ENCODE measurements at regions not wholly inside any gene's neighbourhood (a gene's known extent, or its start where the extent isn't known, plus 50 kb on each side); places are given as distances from the start of the nearest gene placed in this dataset.

DNA sequence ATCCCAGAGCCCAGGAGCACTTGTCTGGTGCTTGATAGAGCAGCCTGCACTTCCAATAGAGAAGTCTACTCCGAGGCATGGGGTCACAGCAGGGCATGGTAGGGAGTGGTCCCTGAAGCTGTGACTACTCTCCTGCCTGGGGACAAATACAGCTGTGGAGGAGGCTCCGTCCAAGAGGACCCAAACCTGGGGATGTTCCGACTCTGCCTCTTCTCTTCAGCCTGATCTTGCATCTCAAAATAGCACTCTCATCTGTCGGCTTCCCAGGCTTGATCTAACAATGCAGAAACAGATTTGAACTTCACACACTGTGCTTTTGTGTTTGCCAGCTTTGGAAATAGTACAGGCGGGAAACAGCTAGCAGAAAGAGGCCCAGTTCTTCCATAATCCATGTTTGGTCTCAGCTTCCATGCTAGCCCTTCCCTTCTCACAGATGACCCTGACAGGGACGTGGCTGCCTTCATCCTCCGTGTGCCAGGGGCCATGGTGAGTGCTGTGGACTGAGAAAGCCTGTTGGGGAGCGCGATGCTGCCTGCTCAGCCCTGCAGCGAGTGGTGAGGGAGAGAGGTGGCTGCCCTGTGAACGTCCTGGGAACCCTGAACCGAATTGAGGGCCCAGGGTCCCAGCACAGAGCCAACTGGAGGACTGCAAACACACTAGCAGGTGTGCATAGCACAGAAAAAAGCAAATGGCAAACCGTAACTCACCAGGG, 150.3 kb upstream of the GPR12 start:
- TF ChIP-seq, protein P1, sequence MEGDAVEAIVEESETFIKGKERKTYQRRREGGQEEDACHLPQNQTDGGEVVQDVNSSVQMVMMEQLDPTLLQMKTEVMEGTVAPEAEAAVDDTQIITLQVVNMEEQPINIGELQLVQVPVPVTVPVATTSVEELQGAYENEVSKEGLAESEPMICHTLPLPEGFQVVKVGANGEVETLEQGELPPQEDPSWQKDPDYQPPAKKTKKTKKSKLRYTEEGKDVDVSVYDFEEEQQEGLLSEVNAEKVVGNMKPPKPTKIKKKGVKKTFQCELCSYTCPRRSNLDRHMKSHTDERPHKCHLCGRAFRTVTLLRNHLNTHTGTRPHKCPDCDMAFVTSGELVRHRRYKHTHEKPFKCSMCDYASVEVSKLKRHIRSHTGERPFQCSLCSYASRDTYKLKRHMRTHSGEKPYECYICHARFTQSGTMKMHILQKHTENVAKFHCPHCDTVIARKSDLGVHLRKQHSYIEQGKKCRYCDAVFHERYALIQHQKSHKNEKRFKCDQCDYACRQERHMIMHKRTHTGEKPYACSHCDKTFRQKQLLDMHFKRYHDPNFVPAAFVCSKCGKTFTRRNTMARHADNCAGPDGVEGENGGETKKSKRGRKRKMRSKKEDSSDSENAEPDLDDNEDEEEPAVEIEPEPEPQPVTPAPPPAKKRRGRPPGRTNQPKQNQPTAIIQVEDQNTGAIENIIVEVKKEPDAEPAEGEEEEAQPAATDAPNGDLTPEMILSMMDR (IDR thresholded peaks at IDR 0.05): no peak
- DNase-seq (no peak), ATAC-seq (no peak)
- Histone ChIP-seq H3K4me3 (ENCODE audit: low read length) (no peak overlapping the region), H3K4me1 (ENCODE audit: control insufficient read depth, insufficient read depth, low read length) (peaks cover 15% of the 10 kb centered on the region), H3K27me3 (ENCODE audit: control insufficient read depth, insufficient read depth, low read length) (no peaks in the 10 kb centered on the region), H3K9me3 (ENCODE audit: control insufficient read depth, insufficient read depth, low read length) (no peaks in the 10 kb centered on the region), H3K27ac (ENCODE audit: low read length) (no peak overlapping the region), H3K36me3 (ENCODE audit: control insufficient read depth, insufficient read depth, low read length) (no peaks in the 10 kb centered on the region)
- Mint-ChIP-seq H3K27ac (no peak overlapping the region), H3K9me3 (no peaks in the 10 kb centered on the region), H3K36me3 (no peaks in the 10 kb centered on the region), H3K4me1 (peaks cover 14% of the 10 kb centered on the region in 2 donors), H3K4me3 (no peak overlapping the region), H3K27me3 (ENCODE audit: low read depth in 2 of 2) (peaks cover 4 to 21% of the 10 kb centered on the region in 2 donors)
- intact Hi-C loops (cut with micrococcal nuclease): no loop called here
- WGBS (ENCODE audit: insufficient coverage): 81% methylated on average over 13 of the region's 13 CpGs

DNA sequence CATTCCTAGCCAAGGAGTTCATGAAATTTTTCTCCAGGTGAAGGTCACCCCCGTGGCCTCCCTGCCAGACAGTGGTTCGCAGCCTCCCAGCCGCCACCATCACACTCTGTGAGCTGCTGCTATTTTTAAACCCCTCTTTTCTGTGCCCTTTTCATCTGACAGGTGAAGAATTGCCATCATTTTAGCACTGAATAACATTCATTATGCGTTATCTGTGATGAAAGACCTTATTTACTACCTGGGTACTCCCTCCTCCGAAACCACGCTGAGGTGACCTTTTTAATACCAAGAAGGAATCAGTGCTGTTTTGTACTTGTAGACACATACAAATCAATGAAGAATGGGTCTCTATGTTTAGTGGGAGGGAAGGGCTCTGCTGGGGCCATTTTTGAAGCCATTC, 148.9 kb upstream of the GPR12 start:
- no peak overlapping the region for H3K27ac ChIP-seq (ENCODE audit: low read length)
- DNase-seq: no peak
- WGBS (ENCODE audit: insufficient coverage): 75% methylated on average over 6 of the region's 6 CpGs
- peaks cover 1% of the 10 kb centered on the region for H3K4me1 ChIP-seq (ENCODE audit: control insufficient read depth, insufficient read depth, low read length)
- ATAC-seq: no peak
- H3K27me3 ChIP-seq (ENCODE audit: control insufficient read depth, insufficient read depth, low read length): no peaks in the 10 kb centered on the region
- H3K27ac Mint-ChIP-seq: no peak overlapping the region
- no peak overlapping the region for H3K4me3 ChIP-seq (ENCODE audit: low read length)
- no peaks in the 10 kb centered on the region for H3K36me3 ChIP-seq (ENCODE audit: control insufficient read depth, insufficient read depth, low read length)
- H3K4me1 Mint-ChIP-seq: peaks cover 1% of the 10 kb centered on the region in 2 donors
- no peaks in the 10 kb centered on the region for H3K9me3 ChIP-seq (ENCODE audit: control insufficient read depth, insufficient read depth, low read length)
- H3K4me3 Mint-ChIP-seq: no peak overlapping the region
- peaks cover 8 to 29% of the 10 kb centered on the region in 2 donors for H3K27me3 Mint-ChIP-seq (ENCODE audit: low read depth in 2 of 2)
- no peaks in the 10 kb centered on the region for H3K9me3 Mint-ChIP-seq
- intact Hi-C loops (cut with micrococcal nuclease): no loop called here
- H3K36me3 Mint-ChIP-seq: no peaks in the 10 kb centered on the region
- TF ChIP-seq, protein P1 (IDR thresholded peaks at IDR 0.05): no peak

DNA sequence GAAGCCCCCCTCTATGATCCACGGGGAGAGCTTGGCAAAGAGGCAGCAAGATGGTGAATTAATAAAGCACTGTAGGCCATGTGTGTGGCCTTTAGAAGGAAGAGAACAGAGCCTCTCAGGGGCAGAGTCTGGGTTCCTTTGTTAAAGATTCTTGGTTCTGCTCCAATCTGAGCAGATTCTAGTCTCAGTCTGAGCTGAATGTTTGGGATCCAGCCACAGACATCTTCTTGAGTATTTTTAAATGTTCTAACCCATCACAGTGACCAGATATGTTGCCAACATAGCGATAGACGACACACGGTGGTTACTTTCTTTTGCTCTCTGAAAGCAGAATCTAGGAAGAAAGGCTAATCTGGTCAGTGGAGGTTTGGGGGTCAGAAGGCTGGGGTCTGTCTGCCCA, 147.5 kb upstream of the GPR12 start:
- Mint-ChIP-seq H3K9me3 (no peaks in the 10 kb centered on the region), H3K4me1 (no peaks in the 10 kb centered on the region), H3K36me3 (no peaks in the 10 kb centered on the region), H3K4me3 (no peak overlapping the region), H3K27me3 (ENCODE audit: low read depth in 2 of 2) (peaks cover 8 to 29% of the 10 kb centered on the region in 2 donors), H3K27ac (no peak overlapping the region)
- H3K9me3 ChIP-seq (ENCODE audit: control insufficient read depth, insufficient read depth, low read length): no peaks in the 10 kb centered on the region
- TF ChIP-seq, protein P1 (IDR thresholded peaks at IDR 0.05): no peak
- no peak overlapping the region for H3K27ac ChIP-seq (ENCODE audit: low read length)
- intact Hi-C loops (cut with micrococcal nuclease): no loop called here
- no peaks in the 10 kb centered on the region for H3K4me1 ChIP-seq (ENCODE audit: control insufficient read depth, insufficient read depth, low read length)
- no peaks in the 10 kb centered on the region for H3K27me3 ChIP-seq (ENCODE audit: control insufficient read depth, insufficient read depth, low read length)
- WGBS (ENCODE audit: insufficient coverage): 90% methylated on average over 3 of the region's 4 CpGs
- no peak overlapping the region for H3K4me3 ChIP-seq (ENCODE audit: low read length)
- ATAC-seq (no peak), DNase-seq (no peak)
- no peaks in the 10 kb centered on the region for H3K36me3 ChIP-seq (ENCODE audit: control insufficient read depth, insufficient read depth, low read length)

DNA sequence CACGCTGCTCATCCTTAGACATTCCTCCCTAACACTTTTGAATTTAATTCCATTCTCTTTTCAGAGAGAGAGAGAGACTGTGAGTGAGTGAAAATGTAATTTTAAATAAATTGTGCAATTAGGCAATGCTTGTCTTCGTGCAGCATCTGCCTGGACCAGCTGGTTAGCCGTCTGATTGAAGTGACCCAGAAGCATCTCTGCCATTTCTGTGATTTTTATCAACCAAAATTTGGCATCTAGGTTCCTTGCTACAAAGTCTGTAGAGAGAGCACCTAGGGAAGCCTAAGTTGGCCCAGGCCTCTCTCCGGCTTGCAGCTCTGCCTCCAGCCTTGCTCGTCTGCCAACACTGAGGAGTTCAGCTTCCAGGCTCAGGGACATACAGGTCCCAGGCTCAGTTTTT, 138.6 kb upstream of the GPR12 start:
- no peaks in the 10 kb centered on the region for H3K36me3 Mint-ChIP-seq
- Histone ChIP-seq H3K36me3 (ENCODE audit: control insufficient read depth, insufficient read depth, low read length) (no peaks in the 10 kb centered on the region), H3K9me3 (ENCODE audit: control insufficient read depth, insufficient read depth, low read length) (no peaks in the 10 kb centered on the region), H3K27me3 (ENCODE audit: control insufficient read depth, insufficient read depth, low read length) (no peaks in the 10 kb centered on the region), H3K27ac (ENCODE audit: low read length) (no peak overlapping the region), H3K4me3 (ENCODE audit: low read length) (no peak overlapping the region), H3K4me1 (ENCODE audit: control insufficient read depth, insufficient read depth, low read length) (no peaks in the 10 kb centered on the region)
- no peak for DNase-seq
- ATAC-seq: no peak
- no peaks in the 10 kb centered on the region for H3K9me3 Mint-ChIP-seq
- TF ChIP-seq, protein P1 (IDR thresholded peaks at IDR 0.05): no peak
- intact Hi-C loops (cut with micrococcal nuclease): no loop called here
- H3K27ac Mint-ChIP-seq: no peak overlapping the region
- H3K4me3 Mint-ChIP-seq: no peak overlapping the region
- H3K4me1 Mint-ChIP-seq: no peaks in the 10 kb centered on the region
- WGBS (ENCODE audit: insufficient coverage): 81% methylated on average over 4 of the region's 5 CpGs
- peaks cover 0 to 4% of the 10 kb centered on the region in 2 donors for H3K27me3 Mint-ChIP-seq (ENCODE audit: low read depth in 2 of 2)

All from natural killer cell (primary cell).